Spinal cord (tissue), 9 donors: ENCODE measurements at regions not wholly inside any gene's neighbourhood (a gene's known extent, or its start where the extent isn't known, plus 50 kb on each side); places are given as distances from the start of the nearest gene placed in this dataset.
A peak's percentile ranks its signal among the peaks of the same experiment; 100 is the strongest.

ENCODE experiments used
- DNase-seq, 6 donors: peaks; one replicate each; pipeline versions ENCODE4 v3.0.0 to v3.0.0-alpha.2; 2013 to 2015; ENCODE audit warnings: low spot score in 6 of 6, low read depth in 4 of 6
- H3K27ac ChIP-seq: one replicate; pipeline ENCODE4 v1.5.1; 2013; ENCODE audit warnings: low read depth, low read length, control low read depth
- H3K27me3 ChIP-seq: one replicate; pipeline ENCODE4 v1.6.1; 2013; ENCODE audit warnings: low read length; ENCODE audit not compliant: control insufficient read depth, insufficient read depth
- H3K36me3 ChIP-seq: one replicate; pipeline ENCODE4 v1.6.1; 2013; ENCODE audit warnings: low read length; ENCODE audit not compliant: control insufficient read depth, insufficient read depth
- H3K4me1 ChIP-seq: one replicate; pipeline ENCODE4 v1.6.1; 2013; ENCODE audit warnings: low read length; ENCODE audit not compliant: control insufficient read depth, insufficient read depth
- H3K4me3 ChIP-seq: one replicate; pipeline ENCODE4 v1.5.1; 2013; ENCODE audit warnings: low read depth, low read length, control low read depth
- H3K9me3 ChIP-seq: one replicate; pipeline ENCODE4 v1.6.1; 2013; ENCODE audit warnings: low read length; ENCODE audit not compliant: control insufficient read depth, insufficient read depth
- WGBS: methylation state at CpG from one replicate; pipeline ENCODE4 v1.1.5; 2013; ENCODE audit warnings: missing lambda C conversion rate; ENCODE audit not compliant: insufficient coverage; 5-methylcytosine and 5-hydroxymethylcytosine counted together
- donor health status: healthy.

DNA sequence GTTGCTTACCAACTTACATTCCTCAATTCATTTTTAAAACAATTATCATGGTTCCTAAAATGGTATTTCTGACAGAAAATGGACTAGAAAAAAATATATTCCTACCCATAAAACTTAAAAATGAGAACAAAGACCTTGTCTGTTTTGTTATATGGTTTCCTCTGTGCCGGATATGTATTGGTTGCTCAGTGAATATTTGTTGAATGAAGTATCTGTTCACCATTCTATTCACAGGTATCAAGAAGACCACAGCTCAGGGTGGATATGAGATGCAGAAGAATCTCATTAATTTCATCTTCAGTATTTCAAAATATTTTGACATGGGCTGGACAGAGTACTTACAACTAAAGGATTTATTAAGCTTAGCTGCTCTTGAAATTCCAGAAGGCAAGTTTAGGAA, 58.1 kb downstream of the TUSC7 start:
- H3K27ac ChIP-seq, result no peak overlapping the region
- no peaks in the 10 kb centered on the region for H3K4me1 ChIP-seq
- H3K9me3 ChIP-seq, result no peaks in the 10 kb centered on the region
- no peak overlapping the region for H3K4me3 ChIP-seq
- WGBS, result no CpG with 5 or more reads among the region's 1 CpG
- no peaks in the 10 kb centered on the region for H3K27me3 ChIP-seq
- DNase-seq, result no peak
- no peaks in the 10 kb centered on the region for H3K36me3 ChIP-seq

DNA sequence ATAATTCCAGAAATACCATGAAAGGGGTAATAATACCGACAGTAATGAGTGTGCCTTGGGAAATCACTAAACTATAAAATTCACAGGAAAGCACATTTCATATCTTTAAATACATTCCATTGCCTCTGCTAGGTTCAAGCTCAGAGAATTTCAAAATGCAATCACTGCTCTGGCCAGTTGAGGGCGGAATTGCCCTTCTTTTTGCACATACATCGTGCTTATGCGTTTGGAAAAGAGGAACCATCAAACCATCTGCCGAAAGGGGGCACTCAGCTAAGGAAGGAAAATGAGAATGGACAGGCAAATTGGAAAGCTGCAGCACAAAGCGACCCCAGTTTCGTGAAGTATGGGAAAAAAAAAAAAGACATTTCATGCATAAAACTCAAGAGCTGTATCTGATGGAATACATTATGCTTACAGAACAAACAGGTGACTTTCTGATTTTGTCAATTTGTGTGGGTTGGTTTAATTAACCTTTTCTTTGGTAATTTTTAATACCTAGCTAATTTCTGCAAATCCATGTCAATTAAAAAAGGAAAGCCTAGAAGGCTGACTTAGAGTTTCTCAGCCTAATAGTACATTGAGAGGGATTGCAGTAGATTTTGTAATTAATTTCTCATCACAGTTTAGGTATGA, 61.4 kb downstream of the TUSC7 start:
- WGBS, result 0% methylated on average over 2 of the region's 7 CpGs
- Histone ChIP-seq H3K36me3 (no peaks in the 10 kb centered on the region), H3K27ac (no peak overlapping the region)

DNA sequence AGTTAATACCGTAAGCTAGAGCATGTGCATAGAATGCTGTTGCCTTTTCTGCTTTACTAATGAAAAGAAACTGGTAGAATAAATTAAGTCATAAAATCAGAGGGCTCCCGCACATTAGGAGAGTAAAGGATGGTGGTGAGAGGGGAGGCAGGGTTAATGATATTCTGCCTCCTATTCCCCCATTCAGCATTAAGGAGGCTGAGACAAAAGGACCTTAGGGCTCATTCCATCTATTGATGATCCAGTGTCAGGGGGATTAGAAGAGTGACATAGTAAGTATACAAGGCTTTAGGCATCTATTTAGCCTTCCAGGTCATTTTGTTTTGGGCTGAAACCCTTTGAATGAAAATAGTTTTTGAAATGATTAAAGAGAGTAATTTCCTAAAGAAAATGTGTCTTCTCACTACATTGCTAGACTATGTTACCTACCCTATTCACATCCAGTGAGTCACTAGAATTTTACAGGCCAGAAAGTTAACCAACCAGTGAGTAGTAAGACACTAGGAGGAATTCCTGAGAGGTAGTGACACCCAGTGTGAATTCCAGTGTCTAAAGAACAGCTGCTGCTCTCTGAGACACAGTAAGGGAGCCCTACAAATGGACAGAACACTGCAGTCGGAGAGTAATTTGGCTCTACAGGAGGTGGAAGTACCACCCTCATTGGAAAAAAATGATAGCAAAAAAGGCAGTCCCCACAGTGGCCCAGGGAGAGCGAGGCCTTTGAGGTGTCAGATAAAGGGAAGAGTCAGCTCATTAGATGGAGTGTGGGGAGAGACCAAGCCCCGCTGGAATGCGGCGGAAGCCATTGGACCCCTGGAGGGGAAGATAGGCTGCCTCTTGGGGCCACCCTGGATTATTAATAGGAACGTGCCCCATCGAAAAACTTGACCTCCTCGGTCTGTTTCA, 67.6 kb downstream of the TUSC7 start:
- 57% methylated on average over 8 of the region's 10 CpGs for WGBS
- Histone ChIP-seq H3K27ac (no peak overlapping the region), H3K27me3 (no peaks in the 10 kb centered on the region), H3K36me3 (no peaks in the 10 kb centered on the region), H3K9me3 (no peaks in the 10 kb centered on the region), H3K4me1 (peaks cover 4% of the 10 kb centered on the region), H3K4me3 (no peak overlapping the region)
- DNase-seq, result peak in 1 of 6 donors; percentile 45

More for the DNA sequence above, 61.4 kb downstream of the TUSC7 start:
- H3K9me3 ChIP-seq, result no peaks in the 10 kb centered on the region
- no peaks in the 10 kb centered on the region for H3K4me1 ChIP-seq
- no peaks in the 10 kb centered on the region for H3K27me3 ChIP-seq
- H3K4me3 ChIP-seq, result no peak overlapping the region
- peak; percentile 68 to 98 (median 83) for DNase-seq

DNA sequence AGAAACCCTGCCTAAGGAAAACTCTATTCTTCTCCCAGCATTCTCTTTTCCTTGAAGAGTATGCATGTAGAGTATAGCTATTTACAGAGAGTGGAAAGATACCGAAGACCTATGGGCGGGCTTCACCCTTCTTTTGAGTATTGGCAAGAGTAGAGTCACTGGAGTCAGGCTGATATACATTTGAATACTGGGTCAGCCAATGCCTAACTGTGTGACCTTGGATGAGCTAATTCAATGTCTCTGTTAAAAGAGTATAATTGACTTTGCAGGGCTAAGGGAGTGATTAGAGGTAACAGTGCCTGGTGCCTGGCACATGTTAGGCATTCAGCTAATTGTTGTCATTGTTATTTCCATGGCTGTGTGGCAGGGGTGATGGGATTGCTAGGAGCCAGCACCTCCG, 75.6 kb downstream of the TUSC7 start:
- no peak for DNase-seq
- Histone ChIP-seq H3K36me3 (no peaks in the 10 kb centered on the region), H3K9me3 (no peaks in the 10 kb centered on the region), H3K4me1 (no peaks in the 10 kb centered on the region), H3K4me3 (no peak overlapping the region), H3K27ac (no peak overlapping the region), H3K27me3 (no peaks in the 10 kb centered on the region)
- 100% methylated on average over 2 of the region's 3 CpGs for WGBS

DNA sequence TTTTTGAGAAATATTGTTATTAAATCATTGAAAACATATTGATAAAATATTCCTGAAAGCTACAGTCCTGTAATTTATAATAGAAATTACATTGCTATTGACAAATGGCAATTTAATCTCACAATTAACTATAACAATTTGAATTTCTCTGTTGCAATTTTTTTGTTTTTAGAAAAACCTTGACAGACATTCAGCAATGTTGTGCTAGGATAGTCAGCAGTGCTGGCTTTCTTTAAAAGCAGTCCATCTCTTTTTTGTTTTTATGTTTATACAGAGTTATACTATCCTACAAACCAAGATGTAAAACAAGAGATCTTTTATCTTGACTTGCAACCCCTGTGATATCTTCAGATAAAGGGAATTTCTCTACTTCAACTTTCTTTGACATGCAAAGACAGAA, 93.1 kb downstream of the TUSC7 start:
- no peak for DNase-seq
- Histone ChIP-seq H3K36me3 (no peaks in the 10 kb centered on the region), H3K4me1 (no peaks in the 10 kb centered on the region), H3K27me3 (no peaks in the 10 kb centered on the region), H3K4me3 (no peak overlapping the region), H3K27ac (no peak overlapping the region), H3K9me3 (no peaks in the 10 kb centered on the region)

DNA sequence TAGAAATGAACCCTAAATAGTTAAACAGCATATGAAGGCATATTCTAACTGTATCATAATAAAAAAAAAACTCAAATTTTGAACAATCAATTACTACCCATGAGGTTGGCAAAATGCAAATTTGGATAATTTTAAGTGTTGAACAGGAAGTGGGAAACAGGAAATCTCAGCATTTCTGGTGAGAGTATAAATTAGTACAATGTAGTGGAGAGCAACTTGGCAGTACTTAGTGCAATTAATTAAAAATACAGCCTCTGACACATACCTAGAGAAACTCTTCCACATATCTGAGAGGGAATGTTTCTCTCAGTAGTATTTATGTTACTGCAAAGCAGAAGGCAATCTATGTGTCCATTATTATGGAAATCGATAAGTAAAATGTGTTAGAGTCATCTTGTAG, 96.8 kb downstream of the TUSC7 start:
- H3K36me3 ChIP-seq, result no peaks in the 10 kb centered on the region
- H3K27me3 ChIP-seq, result no peaks in the 10 kb centered on the region
- H3K4me3 ChIP-seq, result no peak overlapping the region
- no peak for DNase-seq
- H3K27ac ChIP-seq, result no peak overlapping the region
- WGBS, result no CpG with 5 or more reads among the region's 1 CpG
- H3K4me1 ChIP-seq, result no peaks in the 10 kb centered on the region
- no peaks in the 10 kb centered on the region for H3K9me3 ChIP-seq

DNA sequence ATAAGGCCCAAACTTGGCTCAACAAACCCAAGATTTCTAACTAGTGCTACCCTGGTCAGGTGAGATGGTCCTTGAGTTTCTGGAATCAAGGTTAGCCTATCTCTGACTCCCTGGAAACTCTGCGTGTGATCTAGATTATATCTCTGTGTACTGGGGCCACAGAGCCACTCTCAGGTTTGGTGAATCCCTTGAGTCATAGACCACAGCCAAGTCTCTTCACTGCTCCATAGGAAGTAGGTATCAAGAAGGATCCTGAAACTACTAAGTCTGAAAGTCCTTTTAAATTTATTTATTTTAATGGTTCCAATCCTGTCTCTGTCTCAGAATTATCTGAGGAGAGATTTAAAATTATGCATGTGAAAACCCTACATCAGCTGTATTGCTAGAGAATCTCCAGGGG, 99.1 kb downstream of the TUSC7 start:
- no peaks in the 10 kb centered on the region for H3K4me1 ChIP-seq
- no peak for DNase-seq
- H3K36me3 ChIP-seq, result no peaks in the 10 kb centered on the region
- H3K9me3 ChIP-seq, result no peaks in the 10 kb centered on the region
- no peak overlapping the region for H3K4me3 ChIP-seq
- WGBS, result 88% methylated on average over 1 of the region's 1 CpG
- no peaks in the 10 kb centered on the region for H3K27me3 ChIP-seq
- no peak overlapping the region for H3K27ac ChIP-seq

DNA sequence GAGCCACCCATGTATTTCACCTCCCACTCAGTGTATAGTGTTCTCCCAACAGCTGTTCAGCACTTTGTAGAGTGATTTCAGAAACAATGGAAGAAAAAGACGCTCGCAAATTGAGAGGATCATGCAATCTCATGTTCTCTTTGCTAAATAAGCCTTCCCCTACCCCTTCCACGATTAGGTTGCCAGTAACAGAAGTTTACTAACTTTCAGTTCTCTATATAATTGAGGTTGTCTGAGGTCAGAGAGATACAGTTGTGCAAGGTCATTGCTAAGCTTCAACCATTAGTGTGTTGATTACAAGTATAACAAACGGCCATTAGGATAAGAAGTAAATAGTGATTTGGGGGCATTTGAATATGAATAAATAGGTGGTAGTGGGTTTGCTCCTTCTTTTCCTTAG, 99.6 kb downstream of the TUSC7 start:
- H3K27ac ChIP-seq, result no peak overlapping the region
- H3K9me3 ChIP-seq, result no peaks in the 10 kb centered on the region
- H3K36me3 ChIP-seq, result no peaks in the 10 kb centered on the region
- no peak overlapping the region for H3K4me3 ChIP-seq
- no peak for DNase-seq
- no peaks in the 10 kb centered on the region for H3K27me3 ChIP-seq
- no CpG with 5 or more reads among the region's 4 CpGs for WGBS
- H3K4me1 ChIP-seq, result no peaks in the 10 kb centered on the region

DNA sequence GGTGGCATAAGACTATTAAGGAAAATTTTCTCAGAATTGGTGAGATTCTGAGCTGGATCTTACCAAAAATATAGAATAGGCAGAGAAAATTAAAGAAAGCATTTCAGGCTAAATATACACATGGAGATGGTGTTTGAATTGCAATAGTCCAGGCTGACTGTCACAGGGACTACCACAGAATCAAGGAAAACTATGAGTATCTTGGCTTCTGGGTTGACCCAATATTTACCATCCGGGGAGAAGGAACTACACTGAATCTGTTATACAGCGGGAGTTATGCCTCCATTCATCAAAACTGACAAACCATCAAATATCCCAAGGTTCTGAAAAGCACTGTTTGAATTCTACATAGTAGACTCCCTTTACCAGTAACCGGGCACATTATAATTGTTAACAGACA, 102.2 kb downstream of the TUSC7 start:
- no peaks in the 10 kb centered on the region for H3K4me1 ChIP-seq
- no peaks in the 10 kb centered on the region for H3K9me3 ChIP-seq
- H3K27ac ChIP-seq, result no peak overlapping the region
- H3K36me3 ChIP-seq, result no peaks in the 10 kb centered on the region
- 100% methylated on average over 1 of the region's 3 CpGs for WGBS
- DNase-seq, result no peak
- no peaks in the 10 kb centered on the region for H3K27me3 ChIP-seq
- H3K4me3 ChIP-seq, result no peak overlapping the region

DNA sequence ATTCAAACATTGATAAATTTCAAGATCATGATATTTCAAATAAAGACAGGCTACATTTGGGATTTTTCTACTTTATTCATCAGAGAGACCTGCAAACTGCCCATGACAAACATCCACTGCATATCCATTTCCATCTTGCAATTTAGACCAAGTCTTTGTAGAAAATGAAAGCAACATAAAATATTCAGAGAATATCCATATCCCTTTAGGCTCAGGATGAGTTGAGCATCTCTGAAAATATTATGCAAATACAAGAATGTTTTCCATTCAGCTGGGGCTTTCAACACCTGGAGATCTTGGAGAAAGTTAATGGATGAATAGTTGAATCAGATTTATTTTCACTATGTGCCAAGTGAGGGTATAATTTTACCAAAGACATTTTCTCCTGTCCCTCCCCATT, 103.4 kb downstream of the TUSC7 start:
- Histone ChIP-seq H3K27me3 (no peaks in the 10 kb centered on the region), H3K4me3 (no peak overlapping the region), H3K4me1 (no peaks in the 10 kb centered on the region), H3K9me3 (no peaks in the 10 kb centered on the region), H3K27ac (no peak overlapping the region), H3K36me3 (no peaks in the 10 kb centered on the region)
- no peak for DNase-seq
